AG04449 (cell line): ENCODE measurements at regions not wholly inside any gene's neighbourhood (a gene's known extent, or its start where the extent isn't known, plus 50 kb on each side); places are given as distances from the start of the nearest gene placed in this dataset.

Experiments used
- CTCF ChIA-PET: fragments of 350-600 bp; formaldehyde crosslinking; extraction: SDS; loops from one replicate; lab custom pipeline; 2021; ENCODE audit warnings: antibody characterized with exemption; lab: Yijun Ruan, JAX
- POLR2A ChIA-PET: fragments of 400-600, 350-600 bp; formaldehyde crosslinking; extraction: SDS; loops from one replicate; lab custom pipeline; 2020; ENCODE audit warnings: antibody characterized with exemption, inconsistent platforms; lab: Yijun Ruan, JAX
- DNase-seq: peaks from one replicate; pipeline ENCODE4 v3.0.0-alpha.2; 2010; ENCODE audit warnings: low read depth, low spot score
- H3K4me3 ChIP-seq: 2 replicates; pipeline ENCODE4 v1.5.1; 2011; ENCODE audit warnings: low read depth, mild to moderate bottlenecking, control low read depth, low read length
- TF ChIP-seq, protein P1 (sequence below): IDR thresholded peaks from one replicate; pipeline ENCODE4 v1.5.1; 2011; ENCODE audit warnings: mild to moderate bottlenecking, moderate library complexity, low read length, control low read depth, inconsistent platforms; ENCODE audit not compliant: insufficient read depth; ENCODE audit errors: missing control alignments

- CTCF ChIA-PET, result no interaction called here
- POLR2A ChIA-PET, result no interaction called here
- DNase-seq, result no peak
- H3K4me3 ChIP-seq, result no peak overlapping the region
- TF ChIP-seq, protein P1, sequence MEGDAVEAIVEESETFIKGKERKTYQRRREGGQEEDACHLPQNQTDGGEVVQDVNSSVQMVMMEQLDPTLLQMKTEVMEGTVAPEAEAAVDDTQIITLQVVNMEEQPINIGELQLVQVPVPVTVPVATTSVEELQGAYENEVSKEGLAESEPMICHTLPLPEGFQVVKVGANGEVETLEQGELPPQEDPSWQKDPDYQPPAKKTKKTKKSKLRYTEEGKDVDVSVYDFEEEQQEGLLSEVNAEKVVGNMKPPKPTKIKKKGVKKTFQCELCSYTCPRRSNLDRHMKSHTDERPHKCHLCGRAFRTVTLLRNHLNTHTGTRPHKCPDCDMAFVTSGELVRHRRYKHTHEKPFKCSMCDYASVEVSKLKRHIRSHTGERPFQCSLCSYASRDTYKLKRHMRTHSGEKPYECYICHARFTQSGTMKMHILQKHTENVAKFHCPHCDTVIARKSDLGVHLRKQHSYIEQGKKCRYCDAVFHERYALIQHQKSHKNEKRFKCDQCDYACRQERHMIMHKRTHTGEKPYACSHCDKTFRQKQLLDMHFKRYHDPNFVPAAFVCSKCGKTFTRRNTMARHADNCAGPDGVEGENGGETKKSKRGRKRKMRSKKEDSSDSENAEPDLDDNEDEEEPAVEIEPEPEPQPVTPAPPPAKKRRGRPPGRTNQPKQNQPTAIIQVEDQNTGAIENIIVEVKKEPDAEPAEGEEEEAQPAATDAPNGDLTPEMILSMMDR, result no peak
Observed at GRCh38 chr14:55950135-55950534, 168.1 kb upstream of the PELI2 start.

DNA sequence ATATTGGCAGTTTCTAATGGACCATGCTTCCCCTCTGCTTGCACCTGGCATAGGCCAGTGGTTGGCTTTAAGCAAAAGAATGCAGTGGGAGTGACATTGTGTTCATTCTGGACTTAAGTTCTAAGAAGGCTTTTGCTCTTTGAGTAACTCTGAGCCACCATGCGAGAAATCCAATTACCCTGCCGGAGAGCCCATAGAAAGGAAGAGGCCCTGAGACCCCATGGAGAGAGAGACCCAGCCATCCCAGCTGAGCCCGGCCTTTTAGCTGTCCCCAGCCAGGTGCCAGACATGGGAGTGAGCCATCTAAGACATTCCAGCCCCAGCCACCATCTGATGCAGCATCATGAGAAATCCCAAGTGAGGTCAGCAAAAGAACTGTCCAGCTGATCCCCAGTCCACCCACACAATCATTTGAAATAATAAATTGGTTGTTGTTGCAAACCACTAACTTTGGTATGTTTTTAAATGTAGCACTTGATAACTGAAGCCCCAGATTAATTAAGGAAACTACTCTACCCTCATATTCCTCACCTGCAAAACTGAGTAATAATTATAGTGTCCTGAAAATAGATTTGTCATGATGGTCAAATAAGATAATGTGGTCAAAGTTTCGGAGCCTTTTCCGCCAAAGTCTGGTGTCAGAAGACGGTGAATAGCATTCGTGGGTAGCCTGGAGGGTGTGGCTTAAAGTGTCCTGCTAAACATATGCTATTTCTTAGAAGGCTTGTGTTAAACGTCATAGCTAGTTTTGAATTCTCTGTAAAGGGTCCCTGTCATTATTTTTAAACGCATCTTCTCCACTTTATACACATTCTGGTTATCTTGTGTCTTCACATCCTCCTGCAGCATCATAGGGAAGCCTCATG lies 166.6 kb upstream of the PELI2 start:
- ChIA-PET POLR2A (no interaction called here), CTCF (no interaction called here)
- no peak overlapping the region for H3K4me3 ChIP-seq
- TF ChIP-seq, protein P1, result no peak
- DNase-seq, result no peak

- no peak overlapping the region for H3K4me3 ChIP-seq
- TF ChIP-seq, protein P1, result no peak
- ChIA-PET POLR2A (no interaction called here), CTCF (no interaction called here)
- DNase-seq, result no peak
Observed at GRCh38 chr14:55954108-55954507, 164.1 kb upstream of the PELI2 start.

DNA sequence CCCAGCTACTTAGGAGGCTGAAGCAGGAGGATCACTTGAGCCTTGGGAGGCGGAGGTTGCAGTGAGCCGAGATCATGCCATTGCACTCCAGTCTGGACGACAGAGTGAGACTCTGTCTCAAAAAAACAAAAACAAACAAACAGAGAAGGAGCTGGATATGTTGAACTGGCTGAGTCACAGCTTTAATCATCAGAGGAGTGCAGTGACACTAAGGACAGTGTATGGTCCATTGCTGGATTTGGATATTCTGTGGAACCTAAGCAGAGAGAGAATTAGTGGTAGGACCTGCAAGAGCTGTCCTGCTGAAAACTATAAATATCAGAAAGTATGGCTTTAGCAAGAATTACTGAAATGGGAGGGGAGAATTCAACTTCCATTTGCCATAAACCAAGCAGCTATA lies 163.0 kb upstream of the PELI2 start:
- no peak for DNase-seq
- ChIA-PET CTCF (no interaction called here), POLR2A (no interaction called here)
- H3K4me3 ChIP-seq, result no peak overlapping the region
- TF ChIP-seq, protein P1, result no peak

GRCh38 chr14:55957950-55958349 lies 160.3 kb upstream of the PELI2 start:
- TF ChIP-seq, protein P1, result no peak
- CTCF ChIA-PET, result interaction anchor here (1.5 kb wide), 1 partner anchor 462 kb away, joined by 3 read pairs; no protein-coding TSS in a partner anchor
- H3K4me3 ChIP-seq, result no peak overlapping the region
- POLR2A ChIA-PET, result no interaction called here
- no peak for DNase-seq

DNA sequence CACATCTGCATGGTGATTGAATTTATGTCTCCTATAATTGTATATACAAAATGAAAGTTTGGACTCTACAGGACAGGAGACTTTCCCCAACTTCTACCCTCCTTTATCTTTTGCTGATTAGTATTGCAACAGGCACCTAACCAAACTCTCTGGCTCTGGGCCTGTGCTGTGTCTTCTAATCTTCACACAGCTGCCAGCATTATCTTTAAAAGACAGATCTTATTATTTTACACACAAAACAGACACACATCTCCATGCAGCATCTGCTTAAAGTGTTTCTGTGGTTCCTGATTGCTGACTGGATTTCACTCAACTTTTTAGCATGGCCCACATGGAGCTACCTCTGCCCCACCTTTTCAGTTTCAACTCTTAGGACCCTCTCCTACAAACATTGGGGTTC lies 154.9 kb upstream of the PELI2 start:
- no peak overlapping the region for H3K4me3 ChIP-seq
- ChIA-PET CTCF (no interaction called here), POLR2A (no interaction called here)
- TF ChIP-seq, protein P1, result no peak
- DNase-seq, result no peak
